ENCODE measurements at regions not wholly inside any gene's neighbourhood (a gene's known extent, or its start where the extent isn't known, plus 50 kb on each side); places are given as distances from the start of the nearest gene placed in this dataset.

- no peak for DNase-seq (ENCODE audit: low read depth)
Measured at GRCh38 chr16:62156971-62157370, 120.7 kb upstream of the CDH8 start.

DNA sequence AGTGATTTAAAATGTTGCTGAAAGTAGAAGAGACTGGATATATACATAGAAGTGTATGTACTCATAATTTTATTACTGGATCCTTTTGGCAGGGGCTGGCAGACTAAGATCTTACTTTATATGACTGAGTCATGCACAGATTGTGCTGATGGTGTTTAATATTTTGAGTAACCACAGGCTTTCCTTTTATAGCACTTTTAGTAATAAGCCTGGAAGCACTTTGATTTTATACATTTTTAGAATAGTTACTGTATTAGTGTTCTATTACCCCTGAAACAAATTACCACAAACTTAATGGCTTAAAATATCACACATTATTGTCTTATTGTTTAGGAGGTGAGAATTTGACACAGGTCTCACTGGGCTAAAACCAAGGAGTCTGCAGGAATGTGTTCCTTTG lies 113.4 kb upstream of the CDH8 start:
- DNase-seq (ENCODE audit: low read depth), result no peak

DNA sequence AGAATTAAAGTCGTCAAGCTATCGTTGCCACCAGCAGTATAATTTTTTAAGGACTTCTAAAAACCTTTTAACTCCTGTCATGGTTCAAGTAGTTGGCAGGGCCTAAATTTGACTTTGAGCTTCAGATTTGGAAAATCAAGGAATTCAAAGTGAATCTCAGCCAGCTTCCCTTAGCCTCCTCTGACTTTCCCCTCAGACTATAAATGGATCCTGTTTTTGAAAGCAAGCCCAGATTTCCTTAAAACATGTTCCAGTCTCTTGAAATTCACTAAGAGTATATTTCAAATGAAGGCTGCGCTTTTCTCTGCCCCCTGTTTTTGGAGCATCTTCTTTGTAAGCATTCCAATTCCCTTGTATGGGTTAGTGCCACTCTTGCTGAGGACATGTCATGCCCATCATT lies 101.8 kb upstream of the CDH8 start:
- DNase-seq (ENCODE audit: low read depth), result no peak

GRCh38 chr16:62135911-62136310 lies 99.7 kb upstream of the CDH8 start:
- DNase-seq (ENCODE audit: low read depth), result no peak

GRCh38 chr16:62135446-62135845 lies 99.2 kb upstream of the CDH8 start:
- no peak for DNase-seq (ENCODE audit: low read depth)

GRCh38 chr16:62130101-62130500 lies 93.9 kb upstream of the CDH8 start:
- DNase-seq (ENCODE audit: low read depth), result no peak

DNA sequence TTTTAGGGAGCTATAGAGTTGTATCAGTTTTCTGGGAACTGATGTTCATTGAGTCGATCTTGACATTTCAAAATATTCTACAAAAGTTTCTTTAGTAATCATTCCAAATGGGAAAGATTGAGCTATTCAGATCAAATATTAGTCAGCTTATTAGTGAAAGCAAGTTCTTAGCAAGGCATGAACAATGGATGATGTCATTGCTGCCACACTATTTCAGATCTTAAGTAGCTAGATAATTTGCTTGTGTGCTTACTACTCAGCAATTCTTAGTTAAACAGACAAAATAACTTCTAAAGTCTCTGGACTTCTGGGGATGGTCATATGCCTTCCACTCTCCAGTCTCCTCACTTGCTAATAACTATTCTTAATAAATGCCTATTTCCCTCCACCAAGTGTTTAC lies 69.0 kb upstream of the CDH8 start:
- no peak for DNase-seq (ENCODE audit: low read depth)

GRCh38 chr16:62102588-62102987 lies 66.3 kb upstream of the CDH8 start:
- no peak for DNase-seq (ENCODE audit: low read depth)

DNA sequence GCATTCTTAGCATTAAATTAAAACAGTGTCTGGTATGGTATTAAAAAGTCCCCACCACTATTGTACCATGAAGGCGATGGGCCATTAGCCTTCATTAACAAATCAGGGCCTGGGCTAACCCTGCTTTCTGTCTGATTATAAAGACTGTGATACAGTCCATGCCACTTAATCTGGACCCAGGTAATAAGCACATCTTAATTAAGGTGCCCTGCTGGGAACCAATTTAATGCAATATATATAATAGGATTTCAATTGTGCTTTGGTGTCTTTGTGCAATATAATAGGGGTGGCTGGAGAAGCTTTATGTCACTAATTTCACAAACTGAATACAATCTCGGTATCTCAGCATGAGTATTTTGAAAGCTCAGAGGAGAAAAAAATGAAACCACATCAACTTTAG lies 64.4 kb upstream of the CDH8 start:
- DNase-seq (ENCODE audit: low read depth), result no peak

DNA sequence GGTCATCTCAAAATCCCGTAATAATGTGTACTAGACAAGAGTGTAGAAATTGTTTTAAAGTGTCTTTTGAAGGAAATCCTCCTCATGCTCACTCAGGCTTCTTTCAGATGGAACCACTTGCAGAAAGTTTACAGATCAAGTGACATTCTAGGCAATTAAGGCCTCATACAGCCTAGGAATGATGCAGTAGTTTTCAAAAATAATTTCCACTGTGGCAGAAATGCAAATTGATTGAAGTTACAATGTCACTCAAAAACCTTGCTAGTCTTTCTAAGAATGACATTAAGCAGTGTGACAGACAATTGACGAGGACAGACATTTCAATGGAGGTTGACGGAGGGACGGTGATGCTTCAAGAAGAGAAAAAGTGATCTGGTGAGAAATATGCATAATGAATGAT lies 53.5 kb upstream of the CDH8 start:
- no peak for DNase-seq (ENCODE audit: low read depth)

GRCh38 chr16:62088731-62089410 lies 52.6 kb upstream of the CDH8 start:
- DNase-seq (ENCODE audit: low read depth), result no peak

Measured in LHCN-M2 (cell line).